ENCODE measurements at regions not wholly inside any gene's neighbourhood (a gene's known extent, or its start where the extent isn't known, plus 50 kb on each side); places are given as distances from the start of the nearest gene placed in this dataset.
"Not testable (repeated sequence)": the region's sequence is repeated elsewhere in the genome, so short reads cannot be mapped to it uniquely, and the experiment has no call there.

DNA sequence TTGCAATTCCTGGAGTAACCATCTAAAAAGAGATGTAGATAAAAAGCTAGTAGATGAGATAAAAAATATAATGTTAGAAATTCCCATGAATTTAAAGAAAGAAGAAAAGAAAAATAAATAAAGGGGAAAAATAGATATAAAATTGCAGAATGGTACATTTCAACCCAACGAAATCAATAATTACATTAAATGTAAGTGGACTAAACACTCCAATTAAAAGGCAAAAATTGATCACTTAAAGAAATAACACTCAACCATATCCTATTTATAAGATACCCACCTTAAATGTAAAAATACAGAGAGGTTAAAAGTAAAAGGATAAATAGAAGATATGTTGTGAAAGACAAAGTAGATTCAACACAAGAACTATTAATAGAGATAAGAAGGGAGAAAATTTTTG, 150.5 kb upstream of the GRIK3 start:
- no peak for TF ChIP-seq CTCF (IDR thresholded peaks at IDR 0.05; ENCODE audit: borderline replicate concordance, control extremely low read depth, extremely low read depth, insufficient read depth, missing control alignments)
- in situ Hi-C loops (cut with MboI; ENCODE audit: low sequenced_read_pairs, unreplicated experiment): no loop called here

DNA sequence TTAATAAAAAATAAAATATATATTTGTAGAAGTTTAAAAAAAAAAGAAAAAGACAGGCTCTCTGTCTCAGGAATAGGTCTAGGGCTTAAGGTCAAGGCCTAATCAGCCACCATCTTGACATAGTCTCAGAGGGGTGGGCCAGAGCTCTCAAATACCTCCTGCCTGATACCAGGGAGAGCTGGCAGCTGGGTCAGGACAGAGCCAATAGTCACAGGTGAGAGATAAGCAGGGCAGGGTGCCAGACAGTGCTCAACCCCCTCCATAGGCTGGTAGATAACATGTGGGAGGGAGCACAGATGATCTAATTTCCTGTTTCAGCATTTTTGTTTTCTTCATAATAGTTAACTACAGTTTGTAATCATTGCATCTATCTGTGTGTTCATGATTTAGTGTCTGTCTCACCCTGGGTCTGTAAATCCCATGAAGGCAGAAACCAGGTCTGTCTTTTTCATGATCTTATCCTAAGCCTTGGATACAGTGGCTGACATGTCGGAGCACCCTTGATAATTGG, 152.0 kb upstream of the GRIK3 start:
- no peak for TF ChIP-seq CTCF (IDR thresholded peaks at IDR 0.05; ENCODE audit: borderline replicate concordance, control extremely low read depth, extremely low read depth, insufficient read depth, missing control alignments)
- no peak for DNase-seq (ENCODE audit: low spot score)
- in situ Hi-C loops (cut with MboI; ENCODE audit: low sequenced_read_pairs, unreplicated experiment): no loop called here

More for the DNA sequence above, 150.5 kb upstream of the GRIK3 start:
- DNase-seq (ENCODE audit: low spot score): no peak

- no peak for TF ChIP-seq CTCF (IDR thresholded peaks at IDR 0.05; ENCODE audit: borderline replicate concordance, control extremely low read depth, extremely low read depth, insufficient read depth, missing control alignments)
- in situ Hi-C loops (cut with MboI; ENCODE audit: low sequenced_read_pairs, unreplicated experiment): no loop called here
- DNase-seq (ENCODE audit: low spot score): no peak
Measured at GRCh38 chr1:37189111-37189510, 154.8 kb upstream of the GRIK3 start.

GRCh38 chr1:37197411-37197810, 163.1 kb upstream of the GRIK3 start:
- no peak for DNase-seq (ENCODE audit: low spot score)
- no peak for TF ChIP-seq CTCF (IDR thresholded peaks at IDR 0.05; ENCODE audit: borderline replicate concordance, control extremely low read depth, extremely low read depth, insufficient read depth, missing control alignments)
- in situ Hi-C loops (cut with MboI; ENCODE audit: low sequenced_read_pairs, unreplicated experiment): no loop called here

GRCh38 chr1:37214305-37214704, 180.0 kb upstream of the GRIK3 start:
- not testable (repeated sequence) for DNase-seq (ENCODE audit: low spot score)

GRCh38 chr1:37233606-37234005, 199.3 kb upstream of the GRIK3 start:
- DNase-seq (ENCODE audit: low spot score): no peak
- in situ Hi-C loops (cut with MboI; ENCODE audit: low sequenced_read_pairs, unreplicated experiment): no loop called here
- no peak for TF ChIP-seq CTCF (IDR thresholded peaks at IDR 0.05; ENCODE audit: borderline replicate concordance, control extremely low read depth, extremely low read depth, insufficient read depth, missing control alignments)

More at GRCh38 chr1:37214305-37214704, 180.0 kb upstream of the GRIK3 start:
- in situ Hi-C loops (cut with MboI; ENCODE audit: low sequenced_read_pairs, unreplicated experiment): not testable (repeated sequence)

- in situ Hi-C loops (cut with MboI; ENCODE audit: low sequenced_read_pairs, unreplicated experiment): no loop called here
- no peak for DNase-seq (ENCODE audit: low spot score)
- TF ChIP-seq CTCF (IDR thresholded peaks at IDR 0.05; ENCODE audit: borderline replicate concordance, control extremely low read depth, extremely low read depth, insufficient read depth, missing control alignments): no peak
Measured at GRCh38 chr1:37234941-37235418, 200.7 kb upstream of the GRIK3 start.

All from GM13976 (cell line).